ENCODE measurements at regions not wholly inside any gene's neighbourhood (a gene's known extent, or its start where the extent isn't known, plus 50 kb on each side); places are given as distances from the start of the nearest gene placed in this dataset.

- TF ChIP-seq CTCF (IDR thresholded peaks at IDR 0.05 in 8 of 11, conservative IDR thresholded peaks at IDR 0.05 in 3 of 11), result no peak
- TF ChIP-seq POLR2A (IDR thresholded peaks at IDR 0.05), result no peak
- TF ChIP-seq POLR2AphosphoS5 (IDR thresholded peaks at IDR 0.05), result no peak
These were observed 500.4 kb downstream of the PTPRU start for GRCh38 chr1:29736582-29737188.

Data from spleen (tissue), 7 donors.